ENCODE measurements at regions not wholly inside any gene's neighbourhood (a gene's known extent, or its start where the extent isn't known, plus 50 kb on each side); places are given as distances from the start of the nearest gene placed in this dataset.

GRCh38 chr6:14806101-14806500, 439.8 kb upstream of the JARID2 start:
- Histone ChIP-seq H3K27ac (no peak overlapping the region), H3K4me3 (no peak overlapping the region)
- no peak for DNase-seq (ENCODE audit: low spot score)
- TF ChIP-seq CTCF (IDR thresholded peaks at IDR 0.05) = no peak

GRCh38 chr6:14807130-14807529, 438.7 kb upstream of the JARID2 start:
- no peak for TF ChIP-seq CTCF (IDR thresholded peaks at IDR 0.05)
- Histone ChIP-seq H3K27ac (no peak overlapping the region), H3K4me3 (no peak overlapping the region)
- DNase-seq (ENCODE audit: low spot score) = no peak

- Histone ChIP-seq H3K4me3 (no peak overlapping the region), H3K27ac (no peak overlapping the region)
- DNase-seq (ENCODE audit: low spot score) = no peak
- TF ChIP-seq CTCF (IDR thresholded peaks at IDR 0.05) = no peak
Observed at GRCh38 chr6:14807971-14808370, 437.9 kb upstream of the JARID2 start.

- DNase-seq (ENCODE audit: low spot score) = no peak
- no peak for TF ChIP-seq CTCF (IDR thresholded peaks at IDR 0.05)
- H3K27ac ChIP-seq = no peak overlapping the region
- no peak overlapping the region for H3K4me3 ChIP-seq
Observed at GRCh38 chr6:14810021-14810420, 435.8 kb upstream of the JARID2 start.

- DNase-seq (ENCODE audit: low spot score) = no peak
- no peak overlapping the region for H3K27ac ChIP-seq
- TF ChIP-seq CTCF (IDR thresholded peaks at IDR 0.05) = no peak
Observed at GRCh38 chr6:14811775-14812428, 434.0 kb upstream of the JARID2 start.

GRCh38 chr6:14814016-14814415, 431.9 kb upstream of the JARID2 start:
- DNase-seq (ENCODE audit: low spot score) = no peak
- no peak overlapping the region for H3K4me3 ChIP-seq
- H3K27ac ChIP-seq = no peak overlapping the region
- no peak for TF ChIP-seq CTCF (IDR thresholded peaks at IDR 0.05)

More at GRCh38 chr6:14811775-14812428, 434.0 kb upstream of the JARID2 start:
- H3K4me3 ChIP-seq = no peak overlapping the region

- DNase-seq (ENCODE audit: low spot score) = no peak
- TF ChIP-seq CTCF (IDR thresholded peaks at IDR 0.05) = no peak
- no peak overlapping the region for H3K4me3 ChIP-seq
- no peak overlapping the region for H3K27ac ChIP-seq
Observed at GRCh38 chr6:14816116-14816859, 429.6 kb upstream of the JARID2 start.

Data from coronary artery (tissue), 2 donors.